IPS DF 6.9 (cell line): ENCODE measurements at regions not wholly inside any gene's neighbourhood (a gene's known extent, or its start where the extent isn't known, plus 50 kb on each side); places are given as distances from the start of the nearest gene placed in this dataset.

ENCODE experiments used
- DNase-seq: peaks from one replicate; pipeline ENCODE4 v3.0.0-alpha.2; 2013; ENCODE audit warnings: low read depth, low spot score
- H3K27ac ChIP-seq: one replicate; pipeline ENCODE4 v1.5.1; 2013; ENCODE audit warnings: low read length, control low read depth
- H3K27me3 ChIP-seq: 2 replicates; pipeline ENCODE4 v1.6.1; 2013; ENCODE audit warnings: mild to moderate bottlenecking, low read length; ENCODE audit not compliant: control insufficient read depth, insufficient read depth
- H3K36me3 ChIP-seq: 2 replicates; pipeline ENCODE4 v1.6.1; 2013; ENCODE audit warnings: low read length; ENCODE audit not compliant: control insufficient read depth, insufficient read depth
- H3K4me1 ChIP-seq: 2 replicates; pipeline ENCODE4 v1.6.1; 2013; ENCODE audit warnings: low read length; ENCODE audit not compliant: control insufficient read depth, insufficient read depth
- H3K4me3 ChIP-seq: 2 replicates; pipeline ENCODE4 v1.5.1; 2013; ENCODE audit warnings: mild to moderate bottlenecking, low read length
- H3K9me3 ChIP-seq: 2 replicates; pipeline ENCODE4 v1.6.1; 2013; ENCODE audit warnings: low read length, inconsistent platforms; ENCODE audit not compliant: control insufficient read depth, insufficient read depth
- WGBS: extraction: QIAGEN DNeasy Blood & Tissue Kit; methylation state at CpG from one replicate; pipeline ENCODE4 v1.1.7; 2013; ENCODE audit warnings: mixed read lengths, missing lambda C conversion rate; ENCODE audit not compliant: insufficient read length, insufficient coverage; 5-methylcytosine and 5-hydroxymethylcytosine counted together

GRCh38 chr1:98073106-98073505 is 152.3 kb upstream of the DPYD start:
- Histone ChIP-seq H3K27me3 (no peaks in the 10 kb centered on the region), H3K36me3 (no peaks in the 10 kb centered on the region), H3K27ac (no peak overlapping the region), H3K4me1 (peaks cover 1% of the 10 kb centered on the region; the same call in 1 of the 2 replicates), H3K4me3 (no peak overlapping the region), H3K9me3 (no peaks in the 10 kb centered on the region)
- no CpG with 5 or more reads among the region's 3 CpGs for WGBS
- no peak for DNase-seq

GRCh38 chr1:98072047-98072446 is 151.2 kb upstream of the DPYD start:
- Histone ChIP-seq H3K9me3 (no peaks in the 10 kb centered on the region), H3K4me3 (no peak overlapping the region)
- WGBS = no CpG with 5 or more reads among the region's 2 CpGs

DNA sequence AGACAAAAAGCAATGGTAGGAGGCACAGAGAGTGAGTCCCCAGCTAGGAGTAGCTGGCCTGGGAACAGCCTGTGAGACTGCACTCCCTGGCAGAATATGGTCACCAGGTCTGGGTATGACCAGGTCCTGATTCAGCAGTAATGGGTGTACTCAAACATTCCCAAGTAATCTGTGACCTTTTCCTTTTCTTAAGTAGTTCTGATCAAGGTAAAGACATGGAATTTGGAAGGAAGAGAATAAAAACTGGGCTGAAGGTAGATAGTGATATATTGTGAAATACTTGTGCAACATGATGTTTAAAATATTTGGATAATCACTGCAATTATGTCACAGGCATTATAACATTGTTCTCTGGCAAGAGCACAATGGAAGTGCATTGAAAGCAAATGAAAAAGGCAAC is 147.2 kb upstream of the DPYD start:
- Histone ChIP-seq H3K4me3 (no peak overlapping the region), H3K27me3 (no peaks in the 10 kb centered on the region), H3K9me3 (no peaks in the 10 kb centered on the region), H3K27ac (no peak overlapping the region), H3K36me3 (no peaks in the 10 kb centered on the region), H3K4me1 (no peaks in the 10 kb centered on the region)
- DNase-seq = no peak

More at GRCh38 chr1:98072047-98072446, 151.2 kb upstream of the DPYD start:
- H3K4me1 ChIP-seq = peaks cover 1% of the 10 kb centered on the region; the same call in 1 of the 2 replicates
- no peak for DNase-seq
- H3K36me3 ChIP-seq = no peaks in the 10 kb centered on the region
- no peaks in the 10 kb centered on the region for H3K27me3 ChIP-seq
- H3K27ac ChIP-seq = no peak overlapping the region

DNA sequence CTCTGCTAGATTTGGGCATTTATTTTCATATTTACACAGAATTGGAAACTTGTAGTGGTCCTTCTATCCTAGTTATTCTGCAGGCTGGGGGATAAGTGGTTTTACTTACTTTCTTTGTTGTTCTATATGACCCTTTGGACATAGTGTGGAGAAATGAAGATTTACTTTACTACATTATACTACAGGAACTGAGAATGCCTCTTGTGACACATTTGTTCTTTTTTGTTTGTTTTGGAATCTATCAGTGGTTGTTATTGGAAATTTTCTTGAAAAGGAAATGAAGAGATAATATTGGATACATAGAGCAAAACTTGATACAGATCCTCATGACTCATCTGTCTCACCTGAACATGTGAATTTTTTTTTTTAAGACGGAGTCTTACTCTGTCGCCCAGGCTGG is 146.1 kb upstream of the DPYD start:
- no peaks in the 10 kb centered on the region for H3K4me1 ChIP-seq

DNA sequence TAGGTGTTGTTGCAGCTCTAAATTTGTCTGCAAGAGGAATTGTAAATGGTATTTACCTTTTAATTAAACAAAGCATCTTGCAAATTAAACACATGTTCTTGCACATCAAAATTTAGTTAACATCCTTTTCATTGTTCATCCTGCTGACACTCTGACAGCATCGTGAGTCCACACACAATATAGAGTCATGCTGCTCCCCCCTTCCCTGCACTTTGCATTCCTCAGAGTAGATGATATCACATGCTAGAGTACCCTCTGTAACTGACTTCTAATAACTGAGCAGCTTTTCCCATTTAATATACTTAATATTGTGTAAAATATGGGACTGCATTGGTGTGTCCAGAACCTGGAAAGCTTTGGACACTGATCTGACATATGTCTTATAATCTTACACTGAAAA is 138.8 kb upstream of the DPYD start:
- Histone ChIP-seq H3K4me1 (no peaks in the 10 kb centered on the region), H3K4me3 (no peak overlapping the region), H3K9me3 (no peaks in the 10 kb centered on the region), H3K27ac (no peak overlapping the region), H3K36me3 (no peaks in the 10 kb centered on the region), H3K27me3 (no peaks in the 10 kb centered on the region)
- DNase-seq = no peak
- WGBS = no CpG with 5 or more reads among the region's 1 CpG

More for the DNA sequence above, 146.1 kb upstream of the DPYD start:
- no peaks in the 10 kb centered on the region for H3K9me3 ChIP-seq
- no peak overlapping the region for H3K27ac ChIP-seq
- H3K27me3 ChIP-seq = no peaks in the 10 kb centered on the region
- no peak overlapping the region for H3K4me3 ChIP-seq
- no peaks in the 10 kb centered on the region for H3K36me3 ChIP-seq
- no CpG with 5 or more reads among the region's 2 CpGs for WGBS
- no peak for DNase-seq

GRCh38 chr1:98058676-98059075 is 137.8 kb upstream of the DPYD start:
- no peaks in the 10 kb centered on the region for H3K4me1 ChIP-seq
- no peak overlapping the region for H3K4me3 ChIP-seq
- no peaks in the 10 kb centered on the region for H3K9me3 ChIP-seq
- WGBS = no CpG with 5 or more reads among the region's 2 CpGs
- no peaks in the 10 kb centered on the region for H3K27me3 ChIP-seq
- H3K36me3 ChIP-seq = no peaks in the 10 kb centered on the region
- no peak overlapping the region for H3K27ac ChIP-seq
- DNase-seq = no peak

DNA sequence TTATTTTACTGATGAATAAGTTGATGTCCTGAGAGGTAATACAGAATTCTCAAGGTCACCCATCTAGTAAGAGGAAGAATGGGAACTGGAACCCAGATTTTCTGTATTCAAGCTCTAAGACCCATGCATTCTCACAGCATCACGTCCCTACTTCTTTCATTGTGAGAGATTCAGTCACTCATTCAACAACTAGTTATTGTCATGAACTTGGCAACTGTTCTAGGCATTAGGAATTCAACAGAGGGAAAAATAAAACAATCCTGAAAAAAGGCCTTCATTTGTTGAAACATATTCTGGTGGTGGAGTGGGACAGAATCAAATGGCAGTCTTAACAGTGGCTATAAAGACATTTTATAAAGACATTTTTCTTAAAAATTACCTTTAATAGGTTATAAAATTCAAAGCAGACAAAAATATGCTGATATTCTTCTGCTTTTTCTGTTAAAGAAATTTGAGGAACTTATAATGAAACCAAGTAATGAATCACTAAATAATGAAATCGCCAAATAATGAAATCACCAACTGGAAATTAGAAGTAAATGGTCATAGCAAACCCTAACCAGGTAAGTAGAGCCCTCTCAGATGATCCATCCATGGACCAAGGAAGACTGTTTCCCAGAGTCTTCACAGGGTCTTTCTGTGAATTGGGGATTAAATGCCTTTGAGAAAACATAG is 136.5 kb upstream of the DPYD start:
- no peak overlapping the region for H3K4me3 ChIP-seq
- no peak for DNase-seq
- no CpG with 5 or more reads among the region's 2 CpGs for WGBS
- H3K27me3 ChIP-seq = no peaks in the 10 kb centered on the region
- H3K4me1 ChIP-seq = no peaks in the 10 kb centered on the region
- H3K36me3 ChIP-seq = no peaks in the 10 kb centered on the region
- no peaks in the 10 kb centered on the region for H3K9me3 ChIP-seq
- no peak overlapping the region for H3K27ac ChIP-seq

GRCh38 chr1:98056781-98057180 is 135.9 kb upstream of the DPYD start:
- H3K9me3 ChIP-seq = no peaks in the 10 kb centered on the region
- H3K4me3 ChIP-seq = no peak overlapping the region
- no peak overlapping the region for H3K27ac ChIP-seq
- no CpG with 5 or more reads among the region's 3 CpGs for WGBS
- no peaks in the 10 kb centered on the region for H3K27me3 ChIP-seq
- H3K36me3 ChIP-seq = no peaks in the 10 kb centered on the region
- H3K4me1 ChIP-seq = no peaks in the 10 kb centered on the region
- no peak for DNase-seq

GRCh38 chr1:98055457-98055856 is 134.6 kb upstream of the DPYD start:
- WGBS = no CpG with 5 or more reads among the region's 7 CpGs
- no peak overlapping the region for H3K4me3 ChIP-seq
- no peaks in the 10 kb centered on the region for H3K9me3 ChIP-seq
- H3K27ac ChIP-seq = no peak overlapping the region
- no peaks in the 10 kb centered on the region for H3K27me3 ChIP-seq
- DNase-seq = no peak
- H3K36me3 ChIP-seq = no peaks in the 10 kb centered on the region
- no peaks in the 10 kb centered on the region for H3K4me1 ChIP-seq

DNA sequence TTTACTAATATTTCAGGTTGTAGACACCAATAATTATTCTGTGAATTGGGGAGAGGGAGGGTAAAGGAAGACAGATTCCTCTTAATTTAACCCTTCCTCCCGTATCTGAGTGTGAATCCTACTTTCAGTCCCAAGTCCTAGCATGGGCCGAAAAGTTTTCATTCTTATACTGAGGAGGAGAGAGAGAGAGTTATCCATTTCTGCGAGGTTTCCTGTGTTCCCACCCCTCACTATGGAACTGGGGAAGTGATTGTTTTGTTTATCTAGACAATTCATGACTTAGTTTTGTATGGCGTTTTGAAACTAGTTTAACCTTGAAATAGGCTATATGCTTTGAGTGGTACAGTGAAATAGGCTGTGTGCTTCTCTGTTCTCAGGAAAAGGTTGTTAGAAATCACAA is 134.0 kb upstream of the DPYD start:
- no peak for DNase-seq
- H3K9me3 ChIP-seq = no peaks in the 10 kb centered on the region
- no peak overlapping the region for H3K27ac ChIP-seq
- H3K36me3 ChIP-seq = no peaks in the 10 kb centered on the region
- no CpG with 5 or more reads among the region's 4 CpGs for WGBS
- peaks cover 4% of the 10 kb centered on the region; the same call in 1 of the 2 replicates for H3K27me3 ChIP-seq
- no peaks in the 10 kb centered on the region for H3K4me1 ChIP-seq
- H3K4me3 ChIP-seq = no peak overlapping the region

- H3K4me3 ChIP-seq = peak overlapping the region; percentile 12; the same call in 1 of the 2 replicates
Measured at GRCh38 chr1:98054367-98054701, 133.5 kb upstream of the DPYD start.

More at GRCh38 chr1:98054367-98054701, 133.5 kb upstream of the DPYD start:
- H3K27ac ChIP-seq = no peak overlapping the region
- H3K36me3 ChIP-seq = no peaks in the 10 kb centered on the region
- H3K4me1 ChIP-seq = no peaks in the 10 kb centered on the region
- WGBS = no CpG with 5 or more reads among the region's 11 CpGs
- H3K27me3 ChIP-seq = peaks cover 8% of the 10 kb centered on the region
- DNase-seq = no peak
- H3K9me3 ChIP-seq = no peaks in the 10 kb centered on the region
